Ishikawa (cell line): ENCODE measurements at regions not wholly inside any gene's neighbourhood (a gene's known extent, or its start where the extent isn't known, plus 50 kb on each side); places are given as distances from the start of the nearest gene placed in this dataset.

Experiments
- EGR1 ChIP-seq: IDR thresholded peaks from 2 replicates; pipeline ENCODE4 v1.6.1; 2012
- EP300 ChIP-seq: IDR thresholded peaks from 2 replicates; pipeline ENCODE4 v1.6.1; 2012; ENCODE audit warnings: borderline replicate concordance
- RAD21 ChIP-seq: IDR thresholded peaks from 2 replicates; pipeline ENCODE4 v1.6.1; 2012; ENCODE audit warnings: low read depth
- TAF1 ChIP-seq: IDR thresholded peaks from 2 replicates; pipeline ENCODE4 v1.6.1; 2012; ENCODE audit warnings: low read depth, mild to moderate bottlenecking
- TCF12 ChIP-seq: IDR thresholded peaks from 2 replicates; pipeline ENCODE4 v1.6.1; 2012; ENCODE audit warnings: low read depth
- TEAD4 ChIP-seq: IDR thresholded peaks from 2 replicates; pipeline ENCODE4 v1.6.1; 2012
- YY1 ChIP-seq: IDR thresholded peaks from 2 replicates; pipeline ENCODE4 v1.6.1; 2012; ENCODE audit warnings: low read depth

- TF ChIP-seq TCF12 (no peak), EP300 (no peak), TAF1 (no peak), TEAD4 (no peak), RAD21 (no peak), YY1 (no peak), EGR1 (no peak)
Observed at GRCh38 chr2:15738225-15738546, 146.5 kb downstream of the DDX1 start.
